HepG2 (cell line): ENCODE measurements at regions not wholly inside any gene's neighbourhood (a gene's known extent, or its start where the extent isn't known, plus 50 kb on each side); places are given as distances from the start of the nearest gene placed in this dataset.
"Not testable (repeated sequence)": the region's sequence is repeated elsewhere in the genome, so short reads cannot be mapped to it uniquely, and the experiment has no call there.

Experiments
- ATAC-seq: fragments of 200-7000 bp; cut with Tn5 transposase; 3 replicates; pipeline ENCODE4 v1.9.1; 2020; ENCODE audit warnings: mild to moderate bottlenecking, moderate library complexity
- BruUV-seq: library from RNA; stranded (reverse); fragments of 400-500 nt; replicated peaks from 2 replicates; lab custom pipeline; 2021; lab: Mats Ljungman, UMichigan
- CTCF ChIA-PET: fragments of 300-600 bp; formaldehyde crosslinking; extraction: SDS; loops from one replicate; lab custom pipeline; 2021; ENCODE audit warnings: low total read pairs, inconsistent platforms, low intra/inter-chr PET ratio; lab: Yijun Ruan, JAX
- POLR2A ChIA-PET: fragments of 350-600 bp; sonication (Branson Sonifier 250); formaldehyde crosslinking; loops from one replicate; lab custom pipeline; 2020; ENCODE audit warnings: antibody characterized with exemption, inconsistent platforms; lab: Yijun Ruan, JAX
- DNase-seq: peaks from one replicate; pipeline ENCODE4 v3.0.0-alpha.2; 2015; ENCODE audit warnings: low spot score
- FAIRE-seq: peaks from 3 replicates; lab custom pipeline; 2011; peaks lifted over from hg19 to GRCh38; lab: Jason Lieb, UNC
- H2AFZ ChIP-seq: one replicate; pipeline ENCODE4 v1.6.1; 2011; ENCODE audit warnings: low read length, inconsistent platforms
- H3K27ac ChIP-seq: fragments of 300-600 bp; 3 replicates; pipeline ENCODE4 v1.8.0; 2011; ENCODE audit warnings: mixed run types, mild to moderate bottlenecking, mixed read lengths, low read length, inconsistent platforms; ENCODE audit not compliant: insufficient read depth; ENCODE audit errors: extremely low read length
- H3K27me3 ChIP-seq, 2 experiments: fragments of 200-600 bp in 1 of 2; 2 replicates in 1 of 2; 3 replicates in 1 of 2; pipeline versions ENCODE4 v1.6.0 to v1.8.0; 2011; ENCODE audit warnings: low read length in 2 of 2, mild to moderate bottlenecking in 2 of 2, moderate library complexity in 2 of 2, inconsistent platforms in 1 of 2; ENCODE audit not compliant: insufficient read depth in 2 of 2, control insufficient read depth in 1 of 2
- H3K36me3 ChIP-seq, 2 experiments: fragments of 200-600 bp in 1 of 2; replicated peaks in 1 of 2; 2 replicates in 1 of 2; 3 replicates in 1 of 2; pipeline versions ENCODE4 v1.5.1 to v1.8.0; 2011; ENCODE audit warnings: low read length in 2 of 2, inconsistent platforms in 1 of 2; ENCODE audit not compliant: insufficient read depth in 2 of 2, control insufficient read depth in 1 of 2
- H3K4me1 ChIP-seq: 2 replicates; pipeline ENCODE4 v1.5.1; 2012; ENCODE audit warnings: low read length, inconsistent platforms; ENCODE audit not compliant: insufficient read depth
- H3K4me2 ChIP-seq: 2 replicates; pipeline ENCODE4 v1.6.0; 2011; ENCODE audit warnings: low read depth, low read length, inconsistent platforms
- H3K4me3 ChIP-seq, 3 experiments: fragments of 200-600 bp in 1 of 3; sonication (generic), shearing (Covaris generic) in 1 of 3; replicated peaks in 1 of 3; 2 replicates each; pipeline ENCODE4 v1.5.1; 2011 to 2016; ENCODE audit warnings: low read length in 3 of 3, inconsistent platforms in 2 of 3, low read depth in 2 of 3, mild to moderate bottlenecking in 2 of 3, control low read depth in 1 of 3, mixed read lengths in 1 of 3; ENCODE audit not compliant: insufficient read depth in 1 of 3
- H3K79me2 ChIP-seq: one replicate; pipeline ENCODE4 v1.6.1; 2011; ENCODE audit warnings: low read length, inconsistent platforms; ENCODE audit not compliant: insufficient read depth
- H3K9ac ChIP-seq: 2 replicates; pipeline ENCODE4 v1.6.0; 2011; ENCODE audit warnings: mild to moderate bottlenecking, low read depth, low read length, inconsistent platforms; ENCODE audit not compliant: insufficient read depth
- H3K9me3 ChIP-seq: 2 replicates; pipeline ENCODE4 v1.5.1; 2012; ENCODE audit warnings: mild to moderate bottlenecking, low read length
- H4K20me1 ChIP-seq: 2 replicates; pipeline ENCODE4 v1.6.0; 2011; ENCODE audit warnings: inconsistent platforms, mild to moderate bottlenecking, low read length, moderate library complexity; ENCODE audit not compliant: insufficient read depth
- CREM ChIP-seq, 2 experiments: sonication (generic) in 1 of 2; formaldehyde crosslinking in 1 of 2; IDR thresholded peaks; 2 replicates each; pipeline versions ENCODE4 v1.4.0 to v1.6.1; 2016 to 2020; ENCODE audit warnings: antibody characterized with exemption in 1 of 2, mild to moderate bottlenecking in 1 of 2, missing genetic modification reagents in 1 of 2
- ESRRA ChIP-seq: sonication (generic); formaldehyde crosslinking; IDR thresholded peaks from 2 replicates; pipeline ENCODE4 v1.5.1; 2020; ENCODE audit warnings: mild to moderate bottlenecking, low read depth, missing genetic modification reagents
- FIP1L1 ChIP-seq: fragments of 200-400 bp; formaldehyde crosslinking; IDR thresholded peaks from 2 replicates; pipeline ENCODE4 v1.6.1; 2018; ENCODE audit warnings: low read depth, mild to moderate bottlenecking, low read length, moderate library complexity, borderline replicate concordance; ENCODE audit not compliant: insufficient read depth
- FOXP1 ChIP-seq, 2 experiments: fragments of 450-650 bp in 1 of 2; IDR thresholded peaks; 2 replicates each; pipeline ENCODE4 v1.6.1; 2017 to 2018; ENCODE audit warnings: antibody characterized with exemption in 1 of 2
- GPN1 ChIP-seq: sonication (generic); formaldehyde crosslinking; IDR thresholded peaks from 2 replicates; pipeline ENCODE4 v1.5.1; 2020; ENCODE audit warnings: missing genetic modification reagents, borderline replicate concordance
- JDP2 ChIP-seq: sonication (generic); formaldehyde crosslinking; IDR thresholded peaks from 2 replicates; pipeline ENCODE4 v1.8.1; 2022; ENCODE audit warnings: missing genetic modification reagents, borderline replicate concordance
- JUNB ChIP-seq: sonication (generic); formaldehyde crosslinking; IDR thresholded peaks from 2 replicates; pipeline ENCODE4 v1.8.0; 2022; ENCODE audit warnings: missing genetic modification reagents, mild to moderate bottlenecking, borderline replicate concordance
- KDM5B ChIP-seq: sonication (generic); formaldehyde crosslinking; IDR thresholded peaks from 2 replicates; pipeline ENCODE4 v1.4.0; 2020; ENCODE audit warnings: missing genetic modification reagents, mild to moderate bottlenecking, borderline replicate concordance
- MXD4 ChIP-seq: IDR thresholded peaks from 2 replicates; pipeline ENCODE4 v1.6.1; 2016; ENCODE audit warnings: mild to moderate bottlenecking, missing biosample characterization, missing genetic modification reagents
- NONO ChIP-seq, 2 experiments: fragments of 450-650 bp in 1 of 2; sonication (generic) in 1 of 2; formaldehyde crosslinking in 1 of 2; IDR thresholded peaks in 1 of 2; conservative IDR thresholded peaks in 1 of 2; 2 replicates each; pipeline versions ENCODE4 v1.6.1 to v1.8.0; 2017 to 2022; ENCODE audit warnings: mild to moderate bottlenecking in 1 of 2, missing genetic modification reagents in 1 of 2, moderate library complexity in 1 of 2
- TCF7 ChIP-seq: sonication (generic); IDR thresholded peaks from 2 replicates; pipeline ENCODE4 v1.6.1; 2016; ENCODE audit warnings: antibody characterized with exemption, low read depth
- TOE1 ChIP-seq: sonication (generic); formaldehyde crosslinking; IDR thresholded peaks from 2 replicates; pipeline ENCODE4 v1.4.0; 2020; ENCODE audit warnings: mild to moderate bottlenecking, missing genetic modification reagents
- YY1 ChIP-seq: IDR thresholded peaks from 2 replicates; pipeline ENCODE4 v1.6.1; 2011; ENCODE audit warnings: low read length, low read depth, moderate library complexity, mild to moderate bottlenecking; ENCODE audit not compliant: insufficient read depth, insufficient replicate concordance
- ZNF547 ChIP-seq: sonication (generic); formaldehyde crosslinking; IDR thresholded peaks from 2 replicates; pipeline ENCODE4 v1.5.1; 2020; ENCODE audit warnings: mild to moderate bottlenecking, missing genetic modification reagents
- ZNF775 ChIP-seq: sonication (generic); formaldehyde crosslinking; IDR thresholded peaks from 2 replicates; pipeline ENCODE4 v1.4.0; 2020; ENCODE audit warnings: missing genetic modification reagents, mild to moderate bottlenecking, moderate library complexity, borderline replicate concordance
- WGBS: methylation state at CpG from one replicate; pipeline ENCODE4 v1.1.6; 2017; ENCODE audit warnings: low lambda C conversion rate; 5-methylcytosine and 5-hydroxymethylcytosine counted together
- in situ Hi-C: cut with HindIII; loops from 2 replicates; pipeline ENCODE4 v1.10.0; 2017; ENCODE audit warnings: low pct_unique_long_range_greater_than_20kb; ENCODE audit not compliant: extremely low pct_ligation_motif_present
- intact Hi-C: fragments of 100-400 bp; cut with micrococcal nuclease; formaldehyde crosslinking; loops from one replicate; pipeline ENCODE4 v1.10.0; 2022; ENCODE audit not compliant: unreplicated experiment
- TF ChIP-seq, protein P1 (sequence below): sonication (generic); formaldehyde crosslinking; IDR thresholded peaks from 2 replicates; pipeline ENCODE4 v1.4.0; 2020; ENCODE audit warnings: missing genetic modification reagents

DNA sequence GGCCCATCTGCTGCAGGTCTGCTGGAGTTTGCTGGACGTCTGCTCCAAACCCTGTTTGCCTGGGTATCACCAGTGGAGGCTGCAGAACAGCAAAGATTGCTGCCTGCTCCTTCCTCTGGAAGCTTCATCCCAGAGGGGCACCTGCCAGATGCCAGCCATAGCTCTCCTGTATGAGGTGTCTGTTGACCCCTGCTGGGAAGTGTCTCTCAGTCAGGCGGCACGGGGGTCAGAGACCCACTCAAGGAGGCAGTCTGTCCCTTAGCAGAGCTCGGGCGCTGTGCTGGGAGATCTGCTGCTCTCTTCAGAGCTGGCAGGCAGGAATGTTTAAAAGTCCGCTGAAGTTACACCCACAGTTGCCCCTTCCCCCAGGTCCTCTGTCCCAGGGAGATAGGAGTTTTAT is 671.2 kb downstream of the EFNA5 start:
- in situ Hi-C loops, H3K4me3 ChIP-seq, ATAC-seq, H3K36me3 ChIP-seq, POLR2A ChIA-PET, H3K27me3 ChIP-seq, H3K27ac ChIP-seq, CTCF ChIA-PET, intact Hi-C loops, H3K79me2 ChIP-seq, H3K4me1 ChIP-seq, FAIRE-seq, H3K4me2 ChIP-seq, H3K9me3 ChIP-seq, H2AFZ ChIP-seq, DNase-seq, BruUV-seq, H4K20me1 ChIP-seq, H3K9ac ChIP-seq: not testable (repeated sequence)
- 24% methylated on average over 4 of the region's 6 CpGs for WGBS

DNA sequence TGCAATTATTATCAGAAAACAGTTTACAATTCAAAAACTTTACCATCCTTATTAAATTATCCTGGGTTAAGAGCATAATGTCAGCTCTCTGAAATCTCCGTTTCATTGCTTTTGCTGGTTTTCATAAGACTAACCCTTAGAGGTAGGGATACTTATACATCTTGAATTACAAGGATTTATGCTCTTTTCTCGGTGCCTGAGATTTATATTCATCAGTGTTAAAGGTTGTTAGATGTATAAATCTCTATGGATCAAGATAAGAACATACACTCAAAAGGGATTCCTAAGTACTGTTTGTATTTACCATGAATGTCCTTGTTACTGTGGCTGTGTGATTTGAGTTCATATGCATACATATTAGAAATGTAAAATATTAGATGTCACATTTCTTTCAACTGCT is 684.7 kb downstream of the EFNA5 start:
- DNase-seq (no peak), FAIRE-seq (no peak), ATAC-seq (no peak)
- POLR2A ChIA-PET, result no interaction called here
- H3K27ac ChIP-seq, result no peak overlapping the region
- H3K9me3 ChIP-seq, result no peaks in the 10 kb centered on the region
- H3K4me3 ChIP-seq, result no peak overlapping the region
- BruUV-seq, result no TSS peak
- in situ Hi-C loops (no loop called here), intact Hi-C loops (no loop called here)
- H3K79me2 ChIP-seq, result no peaks in the 10 kb centered on the region
- no peaks in the 10 kb centered on the region for H3K36me3 ChIP-seq
- CTCF ChIA-PET, result no interaction called here
- H2AFZ ChIP-seq, result no peak overlapping the region
- no peaks in the 10 kb centered on the region for H3K4me1 ChIP-seq
- no peaks in the 10 kb centered on the region for H4K20me1 ChIP-seq
- no peak overlapping the region for H3K9ac ChIP-seq
- H3K4me2 ChIP-seq, result no peak overlapping the region
- TF ChIP-seq TCF7, result no peak
- no peak for TF ChIP-seq KDM5B (CRISPR knock-in tag)
- TF ChIP-seq JDP2 (CRISPR knock-in tag), result no peak
- TF ChIP-seq, protein P1, sequence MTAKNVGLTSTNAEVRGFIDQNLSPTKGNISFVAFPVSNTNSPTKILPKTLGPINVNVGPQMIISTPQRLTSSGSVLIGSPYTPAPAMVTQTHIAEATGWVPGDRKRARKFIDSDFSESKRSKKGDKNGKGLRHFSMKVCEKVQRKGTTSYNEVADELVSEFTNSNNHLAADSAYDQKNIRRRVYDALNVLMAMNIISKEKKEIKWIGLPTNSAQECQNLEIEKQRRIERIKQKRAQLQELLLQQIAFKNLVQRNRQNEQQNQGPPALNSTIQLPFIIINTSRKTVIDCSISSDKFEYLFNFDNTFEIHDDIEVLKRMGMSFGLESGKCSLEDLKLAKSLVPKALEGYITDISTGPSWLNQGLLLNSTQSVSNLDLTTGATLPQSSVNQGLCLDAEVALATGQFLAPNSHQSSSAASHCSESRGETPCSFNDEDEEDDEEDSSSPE (CRISPR knock-in tag), result no peak
- no peak for TF ChIP-seq JUNB (CRISPR knock-in tag)
- no peak for TF ChIP-seq TOE1 (CRISPR knock-in tag)
- no peak for TF ChIP-seq FOXP1 (IDR thresholded peaks at IDR 0.05)
- TF ChIP-seq FOXP1 (CRISPR knock-in tag; IDR thresholded peaks at IDR 0.05), result no peak
- no peak for TF ChIP-seq MXD4 (CRISPR knock-in tag)
- TF ChIP-seq YY1, result no peak
- TF ChIP-seq ZNF775 (CRISPR knock-in tag), result no peak
- no peak for TF ChIP-seq ESRRA (CRISPR knock-in tag)
- no peak for TF ChIP-seq FIP1L1
- no peak for TF ChIP-seq CREM (IDR thresholded peaks at IDR 0.05)
- no peak for TF ChIP-seq CREM (CRISPR knock-in tag; IDR thresholded peaks at IDR 0.05)
- no peak for TF ChIP-seq GPN1
- no peak for TF ChIP-seq ZNF547 (CRISPR knock-in tag)
- TF ChIP-seq NONO (IDR thresholded peaks at IDR 0.05), result no peak
- no peak for TF ChIP-seq NONO (CRISPR knock-in tag; conservative IDR thresholded peaks at IDR 0.05)
- no peaks in the 10 kb centered on the region for H3K27me3 ChIP-seq
- WGBS, result 0% methylated on average over 2 of the region's 2 CpGs
